CD4-positive, alpha-beta T cell treated with Interleukin-6 for 4 hours (primary cell): ENCODE measurements at regions not wholly inside any gene's neighbourhood (a gene's known extent, or its start where the extent isn't known, plus 50 kb on each side); places are given as distances from the start of the nearest gene placed in this dataset.
A peak's percentile ranks its signal among the peaks of the same experiment; 100 is the strongest.

Source experiments
- DNase-seq: peaks from one replicate; pipeline ENCODE4 v3.0.0-alpha.2; 2020; ENCODE audit warnings: mixed read lengths

DNA sequence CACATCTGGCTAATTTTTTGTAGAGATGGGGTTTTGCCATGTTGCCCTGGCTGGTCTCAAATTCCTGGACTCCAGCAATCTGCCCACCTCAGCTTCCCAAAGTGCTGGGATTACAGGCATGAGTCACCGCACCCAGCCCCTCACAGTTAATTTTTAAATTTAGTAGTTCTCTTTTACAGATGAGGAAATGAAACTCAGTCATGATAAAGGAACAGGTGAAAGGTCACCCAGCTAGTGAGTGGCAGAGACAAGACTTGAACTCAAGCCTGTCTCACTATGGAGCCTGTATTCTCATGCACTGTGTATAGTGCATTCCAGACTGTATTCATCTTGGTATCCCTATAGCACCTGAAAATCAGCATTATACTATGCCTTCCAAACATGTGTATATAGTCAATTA lies 77.1 kb upstream of the WSB1 start:
- no peak for DNase-seq

DNA sequence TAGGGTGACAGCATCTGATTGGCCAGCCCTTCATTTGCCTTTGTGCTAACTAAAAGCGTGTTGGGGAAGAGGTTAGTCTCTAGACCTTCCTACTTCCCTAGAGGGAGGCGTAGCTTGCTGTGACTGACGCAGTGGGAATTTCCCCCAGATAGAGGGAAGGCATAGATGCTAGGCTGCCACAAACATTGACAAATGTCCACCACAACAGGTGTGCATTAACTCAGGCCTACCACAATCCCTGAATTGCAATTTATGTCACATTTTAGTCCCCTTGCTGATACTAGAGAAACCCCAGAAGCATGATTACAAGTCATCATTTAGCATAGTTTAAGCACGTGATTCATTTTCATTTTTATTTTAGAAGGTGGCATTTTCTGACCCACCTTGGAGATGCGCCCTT lies 76.3 kb upstream of the WSB1 start:
- no peak for DNase-seq

DNA sequence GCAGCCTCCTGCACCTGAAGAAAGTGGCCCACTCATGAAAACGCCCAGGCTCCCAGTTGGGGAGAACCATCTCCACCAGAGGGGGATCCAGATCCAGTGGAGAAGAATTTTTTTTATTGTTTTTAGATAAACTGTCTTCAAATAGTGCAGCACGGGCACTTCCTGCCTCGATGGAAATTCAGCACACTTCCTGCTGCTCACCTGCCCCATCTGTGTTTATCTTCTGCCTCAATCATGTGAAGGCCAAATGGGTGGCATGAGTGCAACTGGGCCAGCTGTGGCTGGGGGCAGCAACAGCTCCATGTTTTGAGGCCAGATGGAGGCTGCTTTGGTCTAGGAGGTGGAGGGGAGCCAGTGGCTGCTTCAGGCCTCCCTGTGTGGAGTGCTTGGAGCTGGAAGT lies 75.9 kb upstream of the WSB1 start:
- DNase-seq = no peak

DNA sequence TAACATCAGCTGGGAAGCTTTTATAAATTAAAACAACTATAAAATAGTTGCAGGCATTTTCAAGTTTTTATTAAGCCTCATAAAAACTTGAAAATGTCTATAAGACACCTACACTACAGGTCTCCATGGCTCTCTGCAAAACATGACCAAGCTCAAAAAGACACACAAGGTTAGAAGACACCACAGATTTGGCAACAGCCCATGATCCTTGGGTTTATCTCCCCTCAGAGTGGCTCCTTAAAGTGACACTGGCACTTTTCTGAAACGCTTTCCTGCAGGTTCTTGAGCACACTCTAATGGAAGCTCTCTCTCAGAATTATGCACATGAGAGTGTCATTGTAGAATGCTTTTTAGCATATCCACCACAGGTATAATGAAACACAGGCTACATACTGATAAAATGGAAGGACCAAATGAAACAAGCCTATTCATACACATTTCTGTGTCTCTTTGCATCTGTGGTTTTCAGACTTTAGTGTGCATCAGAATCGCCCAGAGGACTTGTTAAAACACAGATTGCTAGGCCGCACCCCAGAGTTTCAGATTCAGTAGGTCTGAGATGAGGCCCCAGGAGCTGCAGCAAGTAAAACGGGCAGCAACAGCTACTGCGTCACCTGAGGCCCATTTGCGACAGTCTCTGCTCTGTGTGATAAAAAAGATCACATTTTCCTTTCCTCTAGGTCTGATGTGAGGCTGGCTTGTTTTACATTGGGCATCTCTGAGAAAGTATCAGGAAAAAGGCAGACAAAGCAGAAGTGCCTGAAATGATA lies 75.0 kb upstream of the WSB1 start:
- no peak for DNase-seq

DNA sequence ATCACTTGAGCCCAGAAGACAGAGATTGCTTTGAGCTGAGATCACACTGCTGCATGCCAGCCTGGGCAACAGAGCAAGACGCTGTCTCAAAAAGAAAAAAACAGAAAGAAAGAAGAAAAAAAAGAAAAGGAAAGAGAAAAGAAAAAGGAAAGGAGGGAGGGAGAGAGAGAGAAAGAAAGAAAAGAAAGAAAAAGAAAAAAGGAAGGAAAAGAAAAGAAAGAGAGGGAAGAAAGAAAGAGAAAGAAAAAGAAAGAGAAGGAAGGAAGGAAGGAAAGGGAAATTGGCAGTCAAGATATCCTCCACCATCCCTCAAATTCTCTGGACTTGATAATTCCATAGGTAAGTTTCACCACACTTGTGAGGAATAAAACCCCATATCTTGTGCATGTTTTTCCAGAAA lies 71.4 kb upstream of the WSB1 start:
- no peak for DNase-seq

DNA sequence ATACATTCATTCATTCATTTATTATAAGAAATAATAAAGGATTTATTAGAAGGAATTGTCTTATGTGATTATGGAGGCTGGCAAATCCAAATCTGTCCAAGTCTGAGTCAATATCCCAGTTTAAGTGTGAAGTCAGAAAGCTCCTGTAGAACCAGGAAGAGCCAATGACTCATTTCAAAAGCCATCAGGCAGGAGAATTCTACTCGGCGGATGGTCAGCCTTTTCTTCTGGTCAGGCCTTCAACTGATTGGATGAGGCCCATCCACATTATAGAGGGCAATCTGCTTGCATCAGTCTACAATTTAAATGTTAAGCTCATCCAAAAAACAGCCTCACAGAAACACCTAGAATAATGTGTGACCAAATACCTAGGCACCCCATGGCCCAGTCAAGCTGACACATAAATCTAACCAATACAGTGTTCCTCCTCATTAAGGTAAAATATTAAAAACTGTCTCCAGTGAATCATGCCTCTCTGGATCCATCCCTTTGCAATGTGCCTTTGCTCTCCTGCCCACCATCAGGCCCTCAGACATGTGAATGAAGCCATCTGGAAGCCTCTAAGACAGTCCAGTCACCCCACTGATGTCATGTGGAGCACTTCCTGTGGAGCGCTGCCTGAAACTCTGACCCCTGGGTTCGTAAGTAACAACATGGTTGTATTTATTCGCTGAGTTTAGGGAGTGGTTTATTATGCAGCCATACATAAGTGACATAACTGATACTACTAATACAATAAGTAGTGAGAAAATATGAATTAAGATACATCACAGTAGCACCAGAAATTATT lies 69.2 kb upstream of the WSB1 start:
- no peak for DNase-seq

DNA sequence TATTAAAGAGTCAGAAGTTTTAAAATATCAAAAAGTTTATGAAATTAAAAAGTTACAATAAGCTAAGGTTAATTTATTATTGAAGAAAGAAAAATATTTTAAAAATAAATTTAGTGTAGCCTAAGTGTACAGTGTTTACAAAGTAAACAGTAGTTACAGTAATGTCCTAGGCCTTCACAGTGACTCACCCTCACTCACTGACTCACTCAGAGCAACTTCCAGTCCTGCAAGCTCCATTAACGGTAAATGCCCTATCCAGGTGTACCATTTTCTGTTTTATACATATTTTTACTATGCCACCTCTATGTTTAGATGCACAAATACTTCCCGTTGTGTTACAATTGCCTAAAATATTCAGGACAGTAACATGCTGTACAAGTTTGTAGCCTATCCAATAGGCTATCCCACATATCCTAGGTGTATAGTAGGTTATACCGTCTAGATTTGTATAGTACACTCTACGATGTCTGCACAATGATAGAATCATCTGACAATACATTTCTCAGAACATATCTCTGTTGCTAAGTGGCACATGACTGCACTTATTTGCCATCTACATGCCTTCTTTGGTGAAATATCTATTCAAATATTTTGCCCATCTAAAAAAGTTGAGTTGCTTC lies 67.2 kb upstream of the WSB1 start:
- DNase-seq = no peak

DNA sequence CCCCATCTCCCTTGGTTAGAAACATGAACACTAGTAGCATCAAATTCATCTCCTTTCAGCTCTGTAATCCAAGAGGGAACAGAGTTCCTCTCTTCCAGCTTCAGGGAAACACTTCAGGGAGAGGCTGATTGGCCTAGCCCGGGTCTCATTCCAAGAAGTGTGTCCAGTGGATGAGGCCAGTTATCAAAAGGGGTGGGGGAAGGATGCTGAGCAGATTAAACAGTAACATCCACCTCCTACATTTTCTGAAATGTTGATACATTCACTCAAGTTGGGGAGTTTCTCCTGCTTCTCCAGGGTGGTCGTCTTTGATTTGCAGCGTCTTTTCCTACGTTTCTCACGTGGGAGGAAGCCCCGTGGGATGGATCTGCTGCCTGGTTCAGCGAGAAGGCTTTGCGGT lies 62.9 kb upstream of the WSB1 start:
- DNase-seq = no peak

DNA sequence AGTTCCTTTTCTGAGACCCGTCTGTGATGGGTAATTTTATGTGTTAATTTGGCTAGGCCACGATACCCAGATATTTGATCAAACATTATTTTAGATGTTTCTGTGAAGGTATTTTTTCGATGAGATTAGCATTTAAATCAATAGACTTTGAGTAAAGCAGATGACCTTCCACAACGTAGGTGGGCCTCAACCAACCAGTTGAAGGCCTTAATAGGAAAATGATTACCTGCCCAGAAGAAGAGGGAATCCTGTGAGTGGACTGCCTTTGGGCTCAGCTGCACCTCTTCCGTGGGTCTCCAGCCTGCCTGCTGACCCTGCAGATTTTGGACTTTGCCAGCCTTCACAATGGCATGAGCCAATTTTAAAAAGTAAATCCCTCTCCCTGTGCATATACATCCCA lies 61.6 kb upstream of the WSB1 start:
- no peak for DNase-seq

DNA sequence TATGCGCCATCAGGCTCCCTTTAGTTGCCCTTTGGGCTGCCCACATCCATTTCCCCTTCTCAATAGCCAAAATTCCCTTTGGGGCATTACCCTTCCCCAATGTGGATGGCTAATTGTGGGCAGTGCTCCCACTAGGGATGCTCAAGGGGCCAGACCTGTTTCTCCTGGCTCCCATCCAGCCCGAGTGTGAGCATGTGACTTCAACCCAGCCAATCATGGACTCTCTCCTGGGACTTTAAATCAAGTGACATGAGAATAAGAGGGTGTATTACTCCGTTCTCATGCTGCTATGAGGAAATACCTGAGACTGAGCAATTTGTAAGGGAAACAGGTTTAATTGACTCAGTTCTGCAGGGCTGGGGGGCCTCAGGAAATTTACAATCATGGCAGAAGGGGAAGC lies 60.9 kb upstream of the WSB1 start:
- no peak for DNase-seq

DNA sequence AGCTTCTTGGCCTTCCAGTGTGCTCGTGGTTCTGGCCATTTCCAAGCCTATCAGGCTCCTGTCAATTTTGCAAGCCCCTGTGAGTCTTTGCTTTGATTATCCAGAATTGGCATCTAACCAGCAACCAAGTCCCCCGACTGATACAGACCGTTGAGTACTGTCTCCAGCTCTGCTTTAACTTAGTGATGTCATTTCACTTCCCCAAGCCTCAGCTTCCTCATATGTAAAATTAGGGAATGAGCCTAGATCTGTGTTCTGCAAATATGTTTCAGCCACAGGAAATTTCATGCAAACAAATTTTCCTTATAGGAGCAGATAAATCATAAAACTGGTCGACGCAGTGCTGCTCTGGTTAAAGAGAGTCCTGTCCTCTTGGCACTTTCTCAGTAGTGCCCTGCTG lies 60.1 kb upstream of the WSB1 start:
- DNase-seq = no peak

DNA sequence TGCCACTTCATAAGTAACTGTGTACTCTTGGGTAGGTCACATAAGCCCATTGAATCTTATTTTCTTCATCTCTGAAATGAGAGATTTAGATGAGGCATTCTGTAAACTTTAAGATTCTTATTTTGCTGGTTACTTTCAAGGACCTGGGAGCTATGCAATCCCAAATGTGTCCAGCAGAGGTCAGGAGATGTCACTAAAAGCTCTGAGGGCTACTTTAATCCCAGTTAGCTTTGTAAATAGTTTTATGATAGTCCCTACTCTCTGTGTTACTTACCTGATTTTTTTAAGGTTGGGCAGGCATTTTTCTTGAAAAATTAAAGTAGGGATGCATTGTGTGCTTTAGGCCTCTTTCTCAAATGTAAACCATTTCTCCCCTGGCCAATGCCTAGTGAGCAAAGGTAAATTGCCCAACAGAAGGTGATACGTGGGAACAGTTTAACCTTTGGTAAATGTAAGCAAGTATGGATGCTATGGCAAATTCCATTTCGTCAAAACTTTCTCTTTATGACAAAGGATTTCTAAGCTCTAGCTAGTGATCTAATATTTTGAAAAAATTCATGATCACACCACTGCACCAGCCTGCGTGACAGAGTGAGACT lies 57.1 kb upstream of the WSB1 start:
- peak; percentile 81 for DNase-seq

DNA sequence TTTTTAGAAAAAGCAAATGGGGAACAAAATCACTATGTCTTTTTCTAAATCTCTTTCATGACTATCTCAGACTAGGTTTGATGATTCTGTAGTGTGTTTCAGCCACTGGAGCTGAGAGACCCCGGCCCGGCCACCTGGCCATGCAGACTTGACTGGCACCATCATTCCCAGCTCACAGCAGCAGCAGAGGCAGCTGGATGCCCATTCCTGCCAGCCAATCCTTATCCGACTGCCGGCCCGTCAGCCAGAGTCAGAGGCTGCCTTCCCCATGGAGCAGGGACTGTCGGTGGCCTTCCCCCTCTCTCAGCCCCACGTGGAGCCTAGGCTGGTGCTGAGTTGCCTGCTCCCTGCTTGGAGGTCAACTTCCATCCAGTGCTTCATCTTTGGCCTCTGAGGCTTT lies 56.0 kb upstream of the WSB1 start:
- no peak for DNase-seq

DNA sequence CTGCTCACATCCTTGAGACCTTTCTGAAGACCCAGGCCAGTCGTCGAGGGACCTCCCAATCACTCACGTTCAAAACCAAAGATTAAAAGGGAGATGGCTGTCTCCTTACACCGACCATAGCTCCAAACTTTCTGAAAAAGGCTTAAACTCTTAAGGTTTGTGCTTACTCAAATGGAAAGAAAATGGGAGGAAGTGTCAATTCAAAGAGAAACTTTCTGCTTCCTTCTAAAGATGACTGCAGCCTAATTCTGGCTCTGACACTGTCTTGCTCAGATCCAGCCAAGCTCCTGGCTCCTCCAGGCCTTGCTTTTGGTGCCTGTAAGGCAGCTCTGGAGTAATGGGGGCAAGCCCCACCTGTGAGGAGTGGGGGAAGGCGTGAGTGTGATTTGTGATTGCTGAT lies 54.9 kb upstream of the WSB1 start:
- no peak for DNase-seq

DNA sequence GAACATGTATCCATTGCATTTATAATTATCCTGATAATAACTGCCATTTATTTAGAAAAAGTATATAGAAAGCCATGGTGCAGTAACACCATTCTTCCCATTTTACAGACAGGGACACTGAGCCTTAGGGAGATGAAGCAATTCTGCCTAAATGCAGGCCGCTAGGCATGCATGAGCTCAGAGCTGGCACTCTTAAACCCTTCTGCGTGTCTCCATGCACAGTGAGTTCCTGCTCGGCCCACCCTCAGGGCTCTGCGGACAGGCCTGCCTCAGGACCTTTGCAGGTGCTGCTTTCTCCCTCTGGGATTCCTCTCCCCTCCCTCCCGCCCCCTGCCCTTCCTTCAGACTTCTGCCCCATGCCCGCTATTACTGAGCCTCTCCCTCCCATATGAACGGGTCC lies 54.3 kb upstream of the WSB1 start:
- no peak for DNase-seq

DNA sequence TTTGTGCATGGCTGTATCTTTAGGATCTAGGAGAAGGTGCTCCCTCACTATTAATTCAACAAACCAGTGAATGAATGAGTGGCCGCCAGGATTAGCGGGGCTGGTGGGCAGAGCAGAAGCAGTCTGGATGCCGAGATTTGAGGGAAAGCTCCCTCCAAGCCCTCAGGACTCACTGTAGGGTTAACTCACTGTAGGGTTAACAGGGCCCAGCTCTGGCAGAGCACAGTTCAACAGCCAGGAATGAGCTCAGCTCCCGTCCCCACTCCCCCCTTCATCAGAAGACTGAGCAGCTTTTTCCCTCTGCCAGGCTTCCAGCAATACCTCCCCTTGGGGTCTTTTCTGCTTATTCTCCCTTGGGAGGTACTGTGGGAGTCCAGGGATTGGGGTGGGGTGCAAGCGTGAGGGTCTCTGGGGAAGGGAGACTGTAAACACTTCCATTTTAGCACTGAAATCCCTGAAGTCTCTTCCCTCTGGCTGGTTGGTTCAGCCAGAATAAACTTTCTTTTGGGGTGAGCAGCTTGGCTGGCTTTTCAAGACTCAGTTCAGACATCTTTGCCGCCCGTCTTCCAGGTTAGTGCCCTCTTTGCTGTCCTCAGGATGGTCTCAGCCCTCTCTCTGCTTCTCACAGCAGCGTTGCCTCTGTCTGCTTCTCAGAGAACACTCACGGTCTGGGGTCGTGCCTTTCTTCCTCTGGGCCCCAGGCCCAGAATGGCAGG lies 53.7 kb upstream of the WSB1 start:
- DNase-seq = no peak

DNA sequence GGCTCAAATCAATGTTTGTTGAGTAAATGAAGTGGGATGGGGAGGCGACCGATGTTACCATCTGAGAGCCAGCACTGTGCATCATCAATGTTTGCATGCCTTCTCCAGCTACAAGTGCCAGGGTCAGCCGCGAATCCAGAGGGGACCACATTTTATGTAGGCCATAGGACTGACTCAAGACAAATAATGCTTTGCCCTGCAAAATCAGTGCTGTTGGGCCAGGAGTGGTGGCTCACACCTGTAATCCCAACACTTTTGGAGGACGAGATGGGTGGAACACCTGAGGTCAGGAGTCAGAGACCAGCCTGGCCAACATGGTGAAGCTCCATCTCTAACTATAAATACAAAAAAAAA lies 53.1 kb upstream of the WSB1 start:
- no peak for DNase-seq

DNA sequence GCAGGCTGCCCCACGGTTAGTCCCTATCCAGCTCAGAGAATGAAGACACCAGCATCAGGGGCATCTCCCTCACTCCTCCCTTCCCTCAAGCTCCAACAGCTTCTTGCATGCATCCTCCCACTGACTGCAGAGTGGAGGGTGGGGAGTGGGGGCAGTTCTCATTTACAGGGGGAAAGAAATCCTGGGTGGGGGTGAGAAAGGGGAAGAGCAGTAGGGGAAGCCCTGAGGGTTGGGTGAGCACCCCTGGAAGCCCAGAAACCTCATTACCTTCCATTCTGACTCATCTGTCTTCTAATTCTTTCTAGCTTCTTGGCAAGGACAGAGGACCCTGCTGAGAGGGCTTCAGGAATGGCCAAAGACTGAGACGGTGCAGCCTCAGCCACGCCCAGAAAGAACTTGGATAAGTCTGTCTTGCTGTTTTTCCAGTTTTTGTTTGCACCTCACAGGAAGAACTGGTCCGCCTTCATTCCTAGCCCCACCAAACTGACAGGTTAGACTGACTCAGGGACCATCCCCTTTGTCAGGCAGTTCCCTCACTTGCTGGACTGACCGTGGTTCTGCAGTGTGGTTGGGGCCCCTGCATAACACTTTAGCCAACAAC lies 52.5 kb upstream of the WSB1 start:
- no peak for DNase-seq

DNA sequence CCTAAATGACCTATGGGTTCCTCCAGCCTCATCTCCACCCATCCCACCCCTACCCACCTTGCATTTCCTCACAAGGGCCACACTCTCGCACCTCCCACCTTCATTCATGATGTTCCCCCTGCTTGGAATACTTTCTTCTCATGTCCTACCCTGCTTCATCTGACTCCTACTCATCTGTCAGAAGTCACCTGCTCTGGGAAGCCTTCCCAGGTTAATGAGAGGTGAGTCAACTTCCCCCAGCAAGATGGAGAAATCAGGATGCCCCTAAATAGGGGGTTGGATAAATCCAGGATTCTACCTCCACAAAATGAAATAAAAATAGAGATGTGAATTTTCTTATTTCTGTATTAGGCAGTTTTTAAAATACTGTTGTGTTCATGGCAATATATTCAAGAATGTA lies 51.0 kb upstream of the WSB1 start:
- no peak for DNase-seq

DNA sequence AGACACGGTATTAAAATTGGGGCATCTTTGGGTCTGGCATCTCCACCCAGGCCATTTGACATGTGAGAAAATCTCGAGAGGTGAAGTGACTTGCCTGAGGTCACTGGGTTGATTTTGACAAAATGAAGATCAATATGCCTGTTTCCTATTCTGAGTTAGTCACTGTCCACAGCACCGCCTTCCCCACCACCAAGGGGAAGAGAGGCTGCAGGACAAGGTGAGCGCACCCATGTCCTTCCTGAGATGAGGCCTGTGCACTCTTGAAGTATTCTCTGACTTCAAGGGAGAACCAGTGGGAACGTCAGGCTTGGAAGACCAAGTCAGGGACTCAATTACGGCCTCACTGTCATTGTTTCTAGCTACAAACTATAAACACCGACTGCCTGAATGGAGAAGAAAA lies 49.9 kb upstream of the WSB1 start:
- no peak for DNase-seq
